Activated naive CD8-positive, alpha-beta T cell treated with anti-CD3 and anti-CD28 coated beads, Interleukin-2, amount 10 ng/mL, durations not matched to agents 7 days and 5 days (primary cell): ENCODE measurements at regions not wholly inside any gene's neighbourhood (a gene's known extent, or its start where the extent isn't known, plus 50 kb on each side); places are given as distances from the start of the nearest gene placed in this dataset.
"Not testable (repeated sequence)": the region's sequence is repeated elsewhere in the genome, so short reads cannot be mapped to it uniquely, and the experiment has no call there.

Experiments used
- ATAC-seq: fragments of 150-1000 bp; cut with Tn5 transposase; one replicate; pipeline ENCODE4 v1.10.0; 2021; ENCODE audit warnings: low read depth, moderate library complexity
- POLR2A ChIA-PET: fragments of 350-600 bp; sonication (Branson Sonifier 250); formaldehyde crosslinking; loops from one replicate; lab custom pipeline; 2021; ENCODE audit warnings: antibody characterized with exemption; lab: Charles Lee
- DNase-seq: peaks from one replicate; pipeline ENCODE4 v3.0.0; 2021
- H3K27ac Mint-ChIP-seq: one replicate; pipeline ENCODE4 v1.8.0; 2022; ENCODE audit warnings: mild to moderate bottlenecking, mixed read lengths
- H3K27me3 Mint-ChIP-seq: one replicate; pipeline ENCODE4 v1.8.0; 2022; ENCODE audit warnings: mild to moderate bottlenecking, moderate library complexity, mixed read lengths
- H3K36me3 Mint-ChIP-seq: one replicate; pipeline ENCODE4 v1.8.0; 2021; ENCODE audit warnings: mild to moderate bottlenecking, mixed read lengths
- H3K4me1 Mint-ChIP-seq: one replicate; pipeline ENCODE4 v1.8.0; 2021; ENCODE audit warnings: mixed read lengths
- H3K4me3 Mint-ChIP-seq: one replicate; pipeline ENCODE4 v1.8.0; 2022; ENCODE audit warnings: mild to moderate bottlenecking, moderate library complexity, mixed read lengths
- H3K9me3 Mint-ChIP-seq: one replicate; pipeline ENCODE4 v1.8.0; 2021; ENCODE audit warnings: mixed read lengths

GRCh38 chr22:22730655-22731373 lies 86.4 kb downstream of the GGTLC2 start:
- Mint-ChIP-seq H3K4me3 (no peak overlapping the region), H3K4me1 (peaks cover 9% of the 10 kb centered on the region), H3K36me3 (no peaks in the 10 kb centered on the region), H3K27me3 (peaks cover 12% of the 10 kb centered on the region), H3K9me3 (no peaks in the 10 kb centered on the region), H3K27ac (no peak overlapping the region)
- ATAC-seq (no peak), DNase-seq (no peak)
- POLR2A ChIA-PET, result no interaction called here

GRCh38 chr22:22731374-22731676 lies 86.9 kb downstream of the GGTLC2 start:
- peaks cover 13% of the 10 kb centered on the region for H3K4me1 Mint-ChIP-seq
- POLR2A ChIA-PET, result no interaction called here
- no peaks in the 10 kb centered on the region for H3K36me3 Mint-ChIP-seq
- DNase-seq, result no peak
- ATAC-seq, result no peak
- H3K27me3 Mint-ChIP-seq, result peaks cover 16% of the 10 kb centered on the region
- no peak overlapping the region for H3K4me3 Mint-ChIP-seq
- H3K9me3 Mint-ChIP-seq, result no peaks in the 10 kb centered on the region
- H3K27ac Mint-ChIP-seq, result no peak overlapping the region

GRCh38 chr22:22733006-22733405 lies 88.6 kb downstream of the GGTLC2 start:
- H3K4me3 Mint-ChIP-seq, H3K36me3 Mint-ChIP-seq, ATAC-seq, DNase-seq, POLR2A ChIA-PET, H3K9me3 Mint-ChIP-seq, H3K27ac Mint-ChIP-seq: not testable (repeated sequence)
- H3K4me1 Mint-ChIP-seq, result peaks cover 13% of the 10 kb centered on the region
- H3K27me3 Mint-ChIP-seq, result peaks cover 17% of the 10 kb centered on the region

GRCh38 chr22:22733881-22734373 lies 89.5 kb downstream of the GGTLC2 start:
- Mint-ChIP-seq H3K27me3 (peaks cover 17% of the 10 kb centered on the region), H3K4me1 (peaks cover 8% of the 10 kb centered on the region), H3K4me3 (no peak overlapping the region), H3K36me3 (no peaks in the 10 kb centered on the region), H3K9me3 (no peaks in the 10 kb centered on the region), H3K27ac (no peak overlapping the region)
- POLR2A ChIA-PET, result no interaction called here
- ATAC-seq (no peak), DNase-seq (no peak)

GRCh38 chr22:22734395-22735272 lies 90.2 kb downstream of the GGTLC2 start:
- H3K9me3 Mint-ChIP-seq, H3K27ac Mint-ChIP-seq, POLR2A ChIA-PET, ATAC-seq, H3K4me1 Mint-ChIP-seq, DNase-seq, H3K4me3 Mint-ChIP-seq, H3K36me3 Mint-ChIP-seq: not testable (repeated sequence)
- H3K27me3 Mint-ChIP-seq, result peaks cover 21% of the 10 kb centered on the region

GRCh38 chr22:22735276-22735675 lies 90.9 kb downstream of the GGTLC2 start:
- DNase-seq, POLR2A ChIA-PET, H3K9me3 Mint-ChIP-seq, ATAC-seq, H3K27ac Mint-ChIP-seq, H3K36me3 Mint-ChIP-seq, H3K4me3 Mint-ChIP-seq, H3K4me1 Mint-ChIP-seq: not testable (repeated sequence)
- H3K27me3 Mint-ChIP-seq, result peaks cover 23% of the 10 kb centered on the region

GRCh38 chr22:22735695-22736611 lies 91.5 kb downstream of the GGTLC2 start:
- DNase-seq (no peak), ATAC-seq (no peak)
- POLR2A ChIA-PET, result no interaction called here
- H3K27me3 Mint-ChIP-seq, result peaks cover 29% of the 10 kb centered on the region
- H3K36me3 Mint-ChIP-seq, result no peaks in the 10 kb centered on the region
- H3K4me3 Mint-ChIP-seq, result no peak overlapping the region
- H3K9me3 Mint-ChIP-seq, result no peaks in the 10 kb centered on the region
- peaks cover 8% of the 10 kb centered on the region for H3K4me1 Mint-ChIP-seq
- no peak overlapping the region for H3K27ac Mint-ChIP-seq

- H3K9me3 Mint-ChIP-seq, result no peaks in the 10 kb centered on the region
- no peak for ATAC-seq
- DNase-seq, result no peak
- peaks cover 36% of the 10 kb centered on the region for H3K27me3 Mint-ChIP-seq
- H3K4me1 Mint-ChIP-seq, result peaks cover 8% of the 10 kb centered on the region
- H3K4me3 Mint-ChIP-seq, result no peak overlapping the region
- H3K27ac Mint-ChIP-seq, result no peak overlapping the region
- H3K36me3 Mint-ChIP-seq, result no peaks in the 10 kb centered on the region
- POLR2A ChIA-PET, result no interaction called here
These were observed 93.2 kb downstream of the GGTLC2 start for GRCh38 chr22:22737590-22737989.

GRCh38 chr22:22738959-22739585 lies 94.7 kb downstream of the GGTLC2 start:
- DNase-seq (no peak), ATAC-seq (no peak)
- Mint-ChIP-seq H3K9me3 (no peaks in the 10 kb centered on the region), H3K4me1 (peaks cover 10% of the 10 kb centered on the region), H3K4me3 (no peak overlapping the region), H3K36me3 (no peaks in the 10 kb centered on the region), H3K27me3 (peaks cover 36% of the 10 kb centered on the region), H3K27ac (no peak overlapping the region)
- POLR2A ChIA-PET, result no interaction called here

GRCh38 chr22:22740560-22741276 lies 96.3 kb downstream of the GGTLC2 start:
- Mint-ChIP-seq H3K27ac (no peak overlapping the region), H3K36me3 (no peaks in the 10 kb centered on the region), H3K4me1 (peaks cover 7% of the 10 kb centered on the region), H3K27me3 (peaks cover 36% of the 10 kb centered on the region), H3K4me3 (no peak overlapping the region), H3K9me3 (no peaks in the 10 kb centered on the region)
- ATAC-seq (no peak), DNase-seq (no peak)
- POLR2A ChIA-PET, result no interaction called here

GRCh38 chr22:22741843-22742242 lies 97.4 kb downstream of the GGTLC2 start:
- Mint-ChIP-seq H3K4me1 (peaks cover 3% of the 10 kb centered on the region), H3K36me3 (no peaks in the 10 kb centered on the region), H3K4me3 (no peak overlapping the region), H3K27me3 (peaks cover 32% of the 10 kb centered on the region), H3K27ac (no peak overlapping the region), H3K9me3 (no peaks in the 10 kb centered on the region)
- DNase-seq (no peak), ATAC-seq (no peak)
- POLR2A ChIA-PET, result no interaction called here

- H3K27ac Mint-ChIP-seq, result no peak overlapping the region
- H3K4me3 Mint-ChIP-seq, result no peak overlapping the region
- POLR2A ChIA-PET, result no interaction called here
- H3K27me3 Mint-ChIP-seq, result peaks cover 28% of the 10 kb centered on the region
- H3K4me1 Mint-ChIP-seq, result peaks cover 3% of the 10 kb centered on the region
- DNase-seq, result no peak
- no peaks in the 10 kb centered on the region for H3K36me3 Mint-ChIP-seq
- ATAC-seq, result no peak
- H3K9me3 Mint-ChIP-seq, result no peaks in the 10 kb centered on the region
These were observed 98.2 kb downstream of the GGTLC2 start for GRCh38 chr22:22742641-22743040.
